HEK293T (cell line): ENCODE measurements at regions not wholly inside any gene's neighbourhood (a gene's known extent, or its start where the extent isn't known, plus 50 kb on each side); places are given as distances from the start of the nearest gene placed in this dataset.

Source experiments
- CTCF ChIA-PET: fragments of 350-600 bp; formaldehyde crosslinking; extraction: SDS; loops from one replicate; lab custom pipeline; 2021; ENCODE audit warnings: antibody characterized with exemption, inconsistent platforms; lab: Yijun Ruan, JAX
- POLR2A ChIA-PET: fragments of 350-600 bp; formaldehyde crosslinking; extraction: SDS; loops from one replicate; lab custom pipeline; 2020; ENCODE audit warnings: antibody characterized with exemption, inconsistent platforms; lab: Yijun Ruan, JAX
- DNase-seq: peaks from one replicate; pipeline ENCODE4 v3.0.0; 2012; ENCODE audit warnings: mixed read lengths; ENCODE audit errors: extremely low spot score
- ARNT ChIP-seq: fragments of 450-650 bp; IDR thresholded peaks from 2 replicates; pipeline ENCODE4 v1.6.1; 2017; ENCODE audit warnings: mild to moderate bottlenecking
- BHLHE40 ChIP-seq: fragments of 450-650 bp; IDR thresholded peaks from 2 replicates; pipeline ENCODE4 v1.6.1; 2016; ENCODE audit warnings: mild to moderate bottlenecking, moderate library complexity, borderline replicate concordance
- CTBP1 ChIP-seq: fragments of 450-650 bp; IDR thresholded peaks from 2 replicates; pipeline ENCODE4 v1.6.1; 2016; ENCODE audit warnings: borderline replicate concordance
- ELF4 ChIP-seq: fragments of 450-650 bp; IDR thresholded peaks from 2 replicates; pipeline ENCODE4 v1.6.1; 2017; ENCODE audit warnings: antibody characterized with exemption
- FOXA1 ChIP-seq: fragments of 450-650 bp; IDR thresholded peaks from 2 replicates; pipeline ENCODE4 v1.6.1; 2016; ENCODE audit warnings: mild to moderate bottlenecking
- FOXK2 ChIP-seq: fragments of 450-650 bp; IDR thresholded peaks from 2 replicates; pipeline ENCODE4 v1.6.1; 2016; ENCODE audit warnings: mild to moderate bottlenecking
- FOXM1 ChIP-seq: fragments of 450-650 bp; IDR thresholded peaks from 2 replicates; pipeline ENCODE4 v1.6.1; 2017; ENCODE audit warnings: mild to moderate bottlenecking, borderline replicate concordance
- HDGF ChIP-seq: fragments of 450-650 bp; IDR thresholded peaks from 2 replicates; pipeline ENCODE4 v1.6.1; 2017; ENCODE audit warnings: antibody characterized with exemption, borderline replicate concordance
- L3MBTL2 ChIP-seq: fragments of 450-650 bp; conservative IDR thresholded peaks from 2 replicates; pipeline ENCODE4 v1.6.1; 2016; ENCODE audit warnings: mild to moderate bottlenecking
- LEF1 ChIP-seq: fragments of 450-650 bp; IDR thresholded peaks from 2 replicates; pipeline ENCODE4 v1.6.1; 2017; ENCODE audit warnings: mild to moderate bottlenecking, borderline replicate concordance
- NFRKB ChIP-seq: fragments of 450-650 bp; IDR thresholded peaks from 2 replicates; pipeline ENCODE4 v1.6.1; 2016; ENCODE audit warnings: mild to moderate bottlenecking, moderate library complexity
- PKNOX1 ChIP-seq: fragments of 450-650 bp; IDR thresholded peaks from 2 replicates; pipeline ENCODE4 v1.6.1; 2016
- SP1 ChIP-seq: fragments of 450-650 bp; IDR thresholded peaks from 2 replicates; pipeline ENCODE4 v1.6.1; 2017
- SUZ12 ChIP-seq: fragments of 450-650 bp; IDR thresholded peaks from 2 replicates; pipeline ENCODE4 v1.6.1; 2016; ENCODE audit warnings: mild to moderate bottlenecking
- TARDBP ChIP-seq: fragments of 450-650 bp; IDR thresholded peaks from 2 replicates; pipeline ENCODE4 v1.6.1; 2016
- ZNF384 ChIP-seq: fragments of 450-650 bp; IDR thresholded peaks from 2 replicates; pipeline ENCODE4 v1.6.1; 2016

- TF ChIP-seq FOXM1 (no peak), ZNF384 (no peak), NFRKB (no peak), ARNT (no peak), L3MBTL2 (no peak), SP1 (no peak), HDGF (no peak), CTBP1 (no peak), LEF1 (no peak), FOXA1 (no peak), PKNOX1 (no peak), ELF4 (no peak), BHLHE40 (no peak)
- POLR2A ChIA-PET, result no interaction called here
- DNase-seq, result no peak
These were observed 81.0 kb upstream of the KCNMB2 start for GRCh38 chr3:178455226-178455625.

GRCh38 chr3:178455946-178456345 lies 80.3 kb upstream of the KCNMB2 start:
- TF ChIP-seq HDGF (no peak), LEF1 (no peak), CTBP1 (no peak), ELF4 (no peak), ARNT (no peak), SUZ12 (no peak), FOXK2 (no peak), L3MBTL2 (no peak), SP1 (no peak), NFRKB (no peak), TARDBP (no peak), BHLHE40 (no peak), PKNOX1 (no peak), ZNF384 (no peak), FOXM1 (no peak), FOXA1 (no peak)
- CTCF ChIA-PET, result no interaction called here
- no peak for DNase-seq
- POLR2A ChIA-PET, result no interaction called here

More at GRCh38 chr3:178455226-178455625, 81.0 kb upstream of the KCNMB2 start:
- CTCF ChIA-PET, result no interaction called here

- ChIA-PET POLR2A (no interaction called here), CTCF (no interaction called here)
- no peak for TF ChIP-seq SP1
- TF ChIP-seq L3MBTL2, result no peak
- no peak for TF ChIP-seq ELF4
- no peak for TF ChIP-seq FOXM1
- no peak for TF ChIP-seq TARDBP
- TF ChIP-seq NFRKB, result no peak
- no peak for TF ChIP-seq BHLHE40
- TF ChIP-seq FOXA1, result no peak
- no peak for TF ChIP-seq SUZ12
- TF ChIP-seq FOXK2, result no peak
- TF ChIP-seq CTBP1, result no peak
- TF ChIP-seq PKNOX1, result no peak
- TF ChIP-seq HDGF, result no peak
- TF ChIP-seq ZNF384, result no peak
- TF ChIP-seq LEF1, result no peak
- no peak for DNase-seq
These were observed 79.5 kb upstream of the KCNMB2 start for GRCh38 chr3:178456621-178457285.

GRCh38 chr3:178457511-178457910 lies 78.7 kb upstream of the KCNMB2 start:
- ChIA-PET CTCF (no interaction called here), POLR2A (no interaction called here)
- TF ChIP-seq FOXM1 (no peak), SUZ12 (no peak), LEF1 (no peak), SP1 (no peak), NFRKB (no peak), FOXK2 (no peak), ELF4 (no peak)
- DNase-seq, result no peak

GRCh38 chr3:178458313-178459037 lies 77.8 kb upstream of the KCNMB2 start:
- ChIA-PET CTCF (no interaction called here), POLR2A (no interaction called here)
- no peak for DNase-seq
- TF ChIP-seq SUZ12 (no peak), NFRKB (no peak), ELF4 (no peak), SP1 (no peak), FOXK2 (no peak), PKNOX1 (no peak), L3MBTL2 (no peak)

GRCh38 chr3:178459038-178459410 lies 77.2 kb upstream of the KCNMB2 start:
- no peak for DNase-seq
- ChIA-PET CTCF (no interaction called here), POLR2A (no interaction called here)
- TF ChIP-seq NFRKB (no peak), ARNT (no peak)
